Activated CD4-positive, alpha-beta T cell treated with anti-CD3 and anti-CD28 coated beads, Interleukin-2, Interleukin-4, amounts not matched to agents 100 ng/mL and 50 ng/mL, durations not matched to agents 16 hours and 8 hours (primary cell): ENCODE measurements at regions not wholly inside any gene's neighbourhood (a gene's known extent, or its start where the extent isn't known, plus 50 kb on each side); places are given as distances from the start of the nearest gene placed in this dataset.

ENCODE experiments used
- DNase-seq: peaks from one replicate; pipeline ENCODE4 v3.0.0-alpha.2; 2020; ENCODE audit warnings: low spot score

DNA sequence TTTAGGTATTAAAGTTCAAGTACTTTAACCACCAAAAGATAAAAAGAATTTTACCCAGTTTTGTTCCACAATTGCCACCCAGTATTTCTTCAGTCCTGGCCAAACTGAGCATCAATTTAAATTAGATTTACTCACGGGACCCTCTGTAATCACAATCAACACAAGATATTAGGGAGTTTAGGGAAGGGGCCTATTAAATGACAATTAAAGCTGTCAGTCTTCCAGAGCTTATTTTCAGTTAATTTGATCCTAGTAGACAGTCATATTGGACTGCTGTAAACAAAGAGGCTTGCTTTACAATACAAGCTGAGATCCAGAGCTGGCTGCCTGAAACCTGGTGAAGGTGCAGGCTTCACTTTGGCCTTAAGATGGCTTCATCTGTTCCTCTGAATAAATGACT is 321.2 kb upstream of the NBEA start:
- no peak for DNase-seq

- DNase-seq = no peak
Observed at GRCh38 chr13:34623331-34623730, 318.7 kb upstream of the NBEA start.

GRCh38 chr13:34627509-34628208 is 314.4 kb upstream of the NBEA start:
- no peak for DNase-seq

GRCh38 chr13:34628209-34628682 is 313.8 kb upstream of the NBEA start:
- no peak for DNase-seq

- DNase-seq = no peak
Observed at GRCh38 chr13:34634448-34634847, 307.6 kb upstream of the NBEA start.

GRCh38 chr13:34637138-34637537 is 304.9 kb upstream of the NBEA start:
- no peak for DNase-seq

DNA sequence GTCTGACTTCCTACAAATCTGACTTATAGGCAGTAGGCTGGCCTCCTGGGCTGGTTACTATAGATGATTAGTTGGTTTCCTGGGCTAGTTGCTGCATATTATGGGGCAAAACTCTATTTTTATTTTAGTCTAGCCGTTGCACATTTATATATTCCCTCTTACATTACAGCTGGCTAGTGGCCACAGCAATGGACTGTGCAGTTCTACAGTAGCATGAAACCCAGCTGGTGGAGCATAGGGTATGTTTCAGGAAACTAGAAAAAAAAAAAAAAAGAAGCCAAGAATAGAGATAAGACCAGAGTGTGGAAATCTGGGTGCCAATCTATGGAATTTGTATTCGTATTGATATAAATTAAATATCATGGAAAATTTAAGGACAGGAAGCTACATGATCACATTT is 304.4 kb upstream of the NBEA start:
- no peak for DNase-seq

DNA sequence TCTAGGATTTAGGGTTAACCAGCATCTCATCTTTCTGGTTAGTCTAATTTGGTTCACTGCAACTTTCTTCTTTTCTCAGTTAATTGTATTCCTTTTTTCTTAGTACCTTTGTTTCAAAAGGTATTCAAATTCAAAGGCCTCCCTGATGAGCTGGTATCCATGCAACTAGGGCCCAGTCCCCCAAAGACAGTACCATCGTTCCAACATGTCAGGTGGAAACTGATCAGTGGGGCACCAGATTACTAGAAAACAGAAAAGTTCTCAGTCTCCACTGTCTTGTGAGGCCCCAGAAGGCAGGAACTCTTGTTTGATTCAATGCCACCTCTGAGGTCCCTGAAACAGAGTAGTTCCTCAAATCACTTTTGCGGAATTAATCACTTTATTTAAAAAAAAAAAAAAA is 303.2 kb upstream of the NBEA start:
- DNase-seq = no peak

GRCh38 chr13:34640179-34640992 is 301.7 kb upstream of the NBEA start:
- no peak for DNase-seq

DNA sequence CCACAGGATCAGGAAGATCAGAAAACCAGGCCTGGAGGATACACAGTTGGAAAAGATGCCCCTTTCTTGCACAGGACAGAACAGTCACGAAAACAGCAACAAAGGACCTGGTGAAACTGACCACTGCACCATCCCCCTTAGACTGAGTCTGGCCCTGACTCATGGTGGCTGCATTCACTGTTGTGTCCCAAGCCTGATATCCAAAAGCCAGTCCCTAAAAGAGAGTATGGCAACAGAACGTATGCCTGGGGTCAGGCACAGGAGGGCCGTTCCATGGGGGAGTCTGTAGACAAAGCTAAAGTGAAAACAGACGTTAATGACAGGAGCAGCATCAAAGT is 301.1 kb upstream of the NBEA start:
- DNase-seq = no peak

- no peak for DNase-seq
Observed at GRCh38 chr13:34647379-34648150, 294.5 kb upstream of the NBEA start.

- no peak for DNase-seq
Observed at GRCh38 chr13:34654203-34654602, 287.9 kb upstream of the NBEA start.

DNA sequence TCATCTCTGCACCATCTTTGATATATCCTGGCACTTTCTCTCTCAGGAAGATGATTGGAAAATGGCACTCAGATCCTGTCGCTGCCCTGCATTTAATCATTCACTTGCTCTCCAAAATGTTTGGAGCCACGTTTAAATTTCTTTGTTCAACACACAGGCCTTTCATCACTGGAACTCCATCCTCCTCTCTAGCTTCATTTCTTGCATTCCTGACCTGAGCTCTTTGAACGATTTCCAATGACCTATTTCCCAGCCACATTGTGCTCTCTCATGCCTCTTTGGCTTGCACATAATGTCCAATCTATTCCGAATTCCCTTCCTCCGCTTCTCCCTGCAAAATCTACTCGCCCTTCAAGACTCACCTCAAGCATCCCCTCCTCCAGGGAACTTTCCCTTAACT is 287.4 kb upstream of the NBEA start:
- DNase-seq = no peak

- no peak for DNase-seq
Observed at GRCh38 chr13:34655554-34655953, 286.5 kb upstream of the NBEA start.

GRCh38 chr13:34657716-34658115 is 284.4 kb upstream of the NBEA start:
- DNase-seq = no peak

DNA sequence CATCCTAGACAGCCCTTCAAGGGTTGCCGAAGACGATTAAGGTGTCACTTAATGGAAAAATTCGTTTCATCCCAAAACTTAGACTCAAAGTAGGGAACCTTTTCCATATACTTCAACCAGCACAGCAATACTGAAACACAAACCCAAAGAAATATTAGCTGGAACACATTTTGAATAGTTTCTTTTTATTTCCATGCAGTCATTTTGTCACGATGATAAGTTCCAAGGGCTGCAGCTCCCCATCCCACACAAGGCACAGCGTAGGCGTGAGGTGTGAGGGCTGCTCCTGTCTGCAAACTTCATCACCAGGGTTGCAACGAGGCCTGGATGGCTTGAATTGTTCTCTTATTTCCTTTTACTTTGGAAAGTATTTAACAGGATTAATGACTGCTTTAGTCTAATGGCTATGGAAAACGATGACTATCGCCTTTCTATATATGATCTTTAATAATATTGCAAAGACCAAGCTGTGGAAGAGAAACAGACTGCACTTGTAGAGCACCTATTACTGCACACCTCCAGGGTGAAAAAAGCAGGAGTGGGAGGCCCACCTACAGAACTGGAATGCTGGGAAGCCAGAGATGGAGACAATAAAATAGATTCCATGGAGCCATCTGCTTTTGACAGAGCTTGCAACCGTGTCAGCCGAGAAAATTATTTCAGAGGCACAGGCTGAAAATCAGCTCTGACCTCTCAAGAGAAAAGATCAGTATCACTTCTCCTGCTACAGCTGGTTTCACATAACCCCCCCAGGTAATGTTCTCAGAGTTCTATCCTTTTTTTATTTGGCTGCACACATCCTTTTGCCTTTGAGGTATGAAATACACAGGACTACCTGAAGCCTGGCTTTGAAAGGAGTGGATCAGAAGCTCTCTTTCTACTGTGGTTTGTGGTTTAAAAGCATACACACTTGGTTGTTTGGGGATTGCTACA is 274.5 kb upstream of the NBEA start:
- no peak for DNase-seq

GRCh38 chr13:34671137-34671536 is 270.9 kb upstream of the NBEA start:
- DNase-seq = no peak

DNA sequence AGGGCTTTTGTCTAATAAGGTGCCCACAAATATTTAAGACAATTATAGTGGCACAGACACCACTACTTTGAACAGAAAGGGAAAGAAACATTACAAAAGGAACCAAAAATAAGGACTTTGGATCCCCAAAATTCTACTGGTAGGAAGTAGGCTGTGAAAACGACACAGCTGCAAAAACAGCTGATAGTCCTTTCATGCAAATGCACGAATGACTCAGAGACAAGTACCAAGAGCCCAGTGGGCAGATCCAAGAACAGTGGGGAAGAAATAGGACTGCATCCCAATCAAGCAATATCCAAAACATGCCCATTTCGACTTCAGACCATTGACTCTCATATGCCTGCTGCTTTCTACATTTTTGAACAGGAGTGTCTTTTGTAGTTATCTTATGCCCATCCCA is 269.4 kb upstream of the NBEA start:
- DNase-seq = no peak

- DNase-seq = no peak
Observed at GRCh38 chr13:34675626-34676025, 266.4 kb upstream of the NBEA start.

DNA sequence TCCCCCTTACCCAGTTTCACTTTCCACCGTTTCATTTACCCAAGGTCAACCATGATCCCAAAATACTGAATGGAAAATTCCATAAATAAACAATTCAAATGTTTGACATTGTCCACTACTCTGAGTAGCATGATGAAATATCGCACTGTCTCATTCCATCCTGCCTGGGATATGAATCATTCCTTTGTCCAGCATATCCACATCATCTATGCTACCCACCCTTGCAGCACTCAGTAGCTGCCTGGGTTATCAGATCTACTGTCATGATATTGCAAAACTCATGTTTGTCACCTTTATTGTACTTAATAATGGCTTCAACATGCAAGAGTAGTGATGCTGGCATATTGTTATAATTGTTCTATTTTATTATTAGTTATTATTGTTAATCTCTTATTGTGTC is 263.9 kb upstream of the NBEA start:
- no peak for DNase-seq

GRCh38 chr13:34681405-34681955 is 260.6 kb upstream of the NBEA start:
- no peak for DNase-seq

DNA sequence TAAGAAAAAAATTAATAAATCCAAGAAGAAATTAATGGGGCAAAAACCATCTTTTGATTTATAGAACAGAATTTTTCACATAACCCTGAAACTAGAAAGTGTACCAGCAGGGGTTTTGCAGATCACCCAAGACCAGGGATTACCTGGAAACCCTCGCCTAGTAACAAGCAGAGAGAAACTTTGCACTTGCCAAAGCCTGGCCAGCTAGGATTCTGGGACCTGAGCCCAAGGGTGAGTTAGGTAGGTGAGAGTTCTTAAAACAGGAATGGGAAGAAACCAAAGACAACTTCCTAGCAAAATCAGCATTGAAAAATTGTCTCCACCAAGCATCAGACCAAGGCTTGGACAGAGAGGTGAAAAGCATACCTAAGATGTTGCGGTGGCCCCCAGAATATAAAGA is 247.0 kb upstream of the NBEA start:
- no peak for DNase-seq
